WTC11 (cell line): ENCODE measurements at regions not wholly inside any gene's neighbourhood (a gene's known extent, or its start where the extent isn't known, plus 50 kb on each side); places are given as distances from the start of the nearest gene placed in this dataset.

Source experiments
- ATAC-seq: fragments of 200-7000 bp; cut with Tn5 transposase; 2 replicates; pipeline ENCODE4 v1.10.0; 2021; ENCODE audit warnings: mild to moderate bottlenecking, moderate library complexity
- CTCF ChIA-PET: fragments of 300-600 bp; sonication (Branson Sonifier 250); formaldehyde crosslinking; loops from one replicate; lab custom pipeline; 2021; ENCODE audit warnings: antibody characterized with exemption; lab: Charles Lee
- POLR2A ChIA-PET: fragments of 350-600 bp; sonication (Branson Sonifier 250); formaldehyde crosslinking; loops from one replicate; lab custom pipeline; 2021; ENCODE audit warnings: antibody characterized with exemption; lab: Charles Lee
- DNase-seq: peaks from one replicate; pipeline ENCODE4 v3.0.0; 2021; ENCODE audit warnings: low spot score
- H3K27ac Mint-ChIP-seq: 2 replicates; pipeline ENCODE4 v1.8.0; 2021; ENCODE audit warnings: mixed read lengths
- H3K27me3 Mint-ChIP-seq: 2 replicates; pipeline ENCODE4 v1.8.0; 2021; ENCODE audit warnings: low read depth, mild to moderate bottlenecking, moderate library complexity, mixed read lengths
- H3K36me3 Mint-ChIP-seq: 2 replicates; pipeline ENCODE4 v1.8.0; 2021; ENCODE audit warnings: mixed read lengths
- H3K4me1 Mint-ChIP-seq: 2 replicates; pipeline ENCODE4 v1.8.0; 2022; ENCODE audit warnings: mixed read lengths
- H3K4me3 Mint-ChIP-seq: 2 replicates; pipeline ENCODE4 v1.8.0; 2021; ENCODE audit warnings: mild to moderate bottlenecking, moderate library complexity, mixed read lengths
- H3K9me3 Mint-ChIP-seq: 2 replicates; pipeline ENCODE4 v1.8.0; 2021; ENCODE audit warnings: mixed read lengths
- ATF1 ChIP-seq: sonication (generic); formaldehyde crosslinking; IDR thresholded peaks from 2 replicates; pipeline ENCODE4 v1.8.1; 2023; ENCODE audit warnings: mild to moderate bottlenecking, moderate library complexity, missing genetic modification reagents
- ATF2 ChIP-seq: sonication (generic); formaldehyde crosslinking; IDR thresholded peaks from 2 replicates; pipeline ENCODE4 v1.8.1; 2022; ENCODE audit warnings: low read depth, missing genetic modification reagents, borderline replicate concordance
- ATF6 ChIP-seq: sonication (generic); formaldehyde crosslinking; IDR thresholded peaks from 2 replicates; pipeline ENCODE4 v1.8.1; 2023; ENCODE audit warnings: mild to moderate bottlenecking, missing genetic modification reagents
- EMX1 ChIP-seq: fragments of 250-450 bp; sonication (Bioruptor Pico); IDR thresholded peaks from 2 replicates; pipeline ENCODE4 v1.8.0; 2021; ENCODE audit warnings: mild to moderate bottlenecking
- FOXJ3 ChIP-seq: sonication (generic); formaldehyde crosslinking; IDR thresholded peaks from 2 replicates; pipeline ENCODE4 v1.9.0; 2021; ENCODE audit warnings: missing genetic modification reagents, mild to moderate bottlenecking, borderline replicate concordance
- FOXK1 ChIP-seq: sonication (generic); formaldehyde crosslinking; IDR thresholded peaks from 2 replicates; pipeline ENCODE4 v1.8.0; 2022; ENCODE audit warnings: mild to moderate bottlenecking, moderate library complexity, missing genetic modification reagents
- FOXP4 ChIP-seq: sonication (generic); formaldehyde crosslinking; IDR thresholded peaks from 2 replicates; pipeline ENCODE4 v1.8.0; 2022; ENCODE audit warnings: mild to moderate bottlenecking, missing genetic modification reagents
- JUN ChIP-seq: sonication (generic); formaldehyde crosslinking; IDR thresholded peaks from 2 replicates; pipeline ENCODE4 v1.8.0; 2023; ENCODE audit warnings: mild to moderate bottlenecking, missing genetic modification reagents
- NR2C2 ChIP-seq: sonication (generic); formaldehyde crosslinking; IDR thresholded peaks from 2 replicates; pipeline ENCODE4 v1.8.0; 2022; ENCODE audit warnings: mild to moderate bottlenecking, missing genetic modification reagents
- PREB ChIP-seq: sonication (generic); formaldehyde crosslinking; IDR thresholded peaks from 2 replicates; pipeline ENCODE4 v1.8.1; 2022; ENCODE audit warnings: mild to moderate bottlenecking, missing genetic modification reagents, moderate library complexity, borderline replicate concordance
- TEAD1 ChIP-seq: sonication (generic); formaldehyde crosslinking; IDR thresholded peaks from 2 replicates; pipeline ENCODE4 v1.8.0; 2022; ENCODE audit warnings: mild to moderate bottlenecking, missing genetic modification reagents
- ZNF138 ChIP-seq: sonication (generic); formaldehyde crosslinking; conservative IDR thresholded peaks from 2 replicates; pipeline ENCODE4 v1.8.1; 2022; ENCODE audit warnings: mild to moderate bottlenecking, moderate library complexity, missing genetic modification reagents
- TF ChIP-seq, protein P1 (sequence below): sonication (generic); formaldehyde crosslinking; IDR thresholded peaks from 2 replicates; pipeline ENCODE4 v1.8.1; 2022; ENCODE audit warnings: mild to moderate bottlenecking, moderate library complexity, missing genetic modification reagents
- TF ChIP-seq, protein P2 (sequence below): sonication (generic); formaldehyde crosslinking; IDR thresholded peaks from 2 replicates; pipeline ENCODE4 v1.8.0; 2022; ENCODE audit warnings: mild to moderate bottlenecking, missing genetic modification reagents
- TF ChIP-seq, protein P3 (sequence below): fragments of 250-450 bp; sonication (Bioruptor Pico); IDR thresholded peaks from 2 replicates; pipeline ENCODE4 v1.8.0; 2021; ENCODE audit warnings: mild to moderate bottlenecking
- TF ChIP-seq, protein P4 (sequence below): sonication (generic); formaldehyde crosslinking; conservative IDR thresholded peaks from 2 replicates; pipeline ENCODE4 v1.8.1; 2022; ENCODE audit warnings: mild to moderate bottlenecking, missing genetic modification reagents
- TF ChIP-seq, protein P5 (sequence below): sonication (generic); formaldehyde crosslinking; IDR thresholded peaks from 2 replicates; pipeline ENCODE4 v1.8.0; 2023; ENCODE audit warnings: missing genetic modification reagents, mild to moderate bottlenecking, borderline replicate concordance

- TF ChIP-seq FOXK1 = no peak
- no peak for TF ChIP-seq JUN (CRISPR knock-in tag)
- TF ChIP-seq, protein P1, sequence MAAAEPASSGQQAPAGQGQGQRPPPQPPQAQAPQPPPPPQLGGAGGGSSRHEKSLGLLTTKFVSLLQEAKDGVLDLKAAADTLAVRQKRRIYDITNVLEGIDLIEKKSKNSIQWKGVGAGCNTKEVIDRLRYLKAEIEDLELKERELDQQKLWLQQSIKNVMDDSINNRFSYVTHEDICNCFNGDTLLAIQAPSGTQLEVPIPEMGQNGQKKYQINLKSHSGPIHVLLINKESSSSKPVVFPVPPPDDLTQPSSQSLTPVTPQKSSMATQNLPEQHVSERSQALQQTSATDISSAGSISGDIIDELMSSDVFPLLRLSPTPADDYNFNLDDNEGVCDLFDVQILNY = no peak
- TF ChIP-seq, protein P2, sequence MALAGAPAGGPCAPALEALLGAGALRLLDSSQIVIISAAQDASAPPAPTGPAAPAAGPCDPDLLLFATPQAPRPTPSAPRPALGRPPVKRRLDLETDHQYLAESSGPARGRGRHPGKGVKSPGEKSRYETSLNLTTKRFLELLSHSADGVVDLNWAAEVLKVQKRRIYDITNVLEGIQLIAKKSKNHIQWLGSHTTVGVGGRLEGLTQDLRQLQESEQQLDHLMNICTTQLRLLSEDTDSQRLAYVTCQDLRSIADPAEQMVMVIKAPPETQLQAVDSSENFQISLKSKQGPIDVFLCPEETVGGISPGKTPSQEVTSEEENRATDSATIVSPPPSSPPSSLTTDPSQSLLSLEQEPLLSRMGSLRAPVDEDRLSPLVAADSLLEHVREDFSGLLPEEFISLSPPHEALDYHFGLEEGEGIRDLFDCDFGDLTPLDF (CRISPR knock-in tag) = no peak
Observed at GRCh38 chr5:62077387-62077786, 228.6 kb upstream of the KIF2A start (continued).

- Mint-ChIP-seq H3K4me3 (no peak overlapping the region), H3K36me3 (no peaks in the 10 kb centered on the region), H3K27ac (no peak overlapping the region), H3K27me3 (peaks cover 6% of the 10 kb centered on the region; the same call in 1 of the 2 replicates), H3K4me1 (peaks cover 69% of the 10 kb centered on the region), H3K9me3 (no peaks in the 10 kb centered on the region)
- POLR2A ChIA-PET = no interaction called here
- CTCF ChIA-PET = no interaction called here
- DNase-seq (no peak), ATAC-seq (no peak)
- TF ChIP-seq, protein P3, sequence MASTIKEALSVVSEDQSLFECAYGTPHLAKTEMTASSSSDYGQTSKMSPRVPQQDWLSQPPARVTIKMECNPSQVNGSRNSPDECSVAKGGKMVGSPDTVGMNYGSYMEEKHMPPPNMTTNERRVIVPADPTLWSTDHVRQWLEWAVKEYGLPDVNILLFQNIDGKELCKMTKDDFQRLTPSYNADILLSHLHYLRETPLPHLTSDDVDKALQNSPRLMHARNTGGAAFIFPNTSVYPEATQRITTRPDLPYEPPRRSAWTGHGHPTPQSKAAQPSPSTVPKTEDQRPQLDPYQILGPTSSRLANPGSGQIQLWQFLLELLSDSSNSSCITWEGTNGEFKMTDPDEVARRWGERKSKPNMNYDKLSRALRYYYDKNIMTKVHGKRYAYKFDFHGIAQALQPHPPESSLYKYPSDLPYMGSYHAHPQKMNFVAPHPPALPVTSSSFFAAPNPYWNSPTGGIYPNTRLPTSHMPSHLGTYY (CRISPR knock-in tag) = no peak
- TF ChIP-seq, protein P4, sequence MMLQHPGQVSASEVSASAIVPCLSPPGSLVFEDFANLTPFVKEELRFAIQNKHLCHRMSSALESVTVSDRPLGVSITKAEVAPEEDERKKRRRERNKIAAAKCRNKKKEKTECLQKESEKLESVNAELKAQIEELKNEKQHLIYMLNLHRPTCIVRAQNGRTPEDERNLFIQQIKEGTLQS (CRISPR knock-in tag) = no peak
Observed at GRCh38 chr5:62077823-62078550, 228.0 kb upstream of the KIF2A start.

- DNase-seq (no peak), ATAC-seq (no peak)
- H3K27ac Mint-ChIP-seq = no peak overlapping the region
- H3K4me1 Mint-ChIP-seq = peaks cover 30% of the 10 kb centered on the region
- ChIA-PET CTCF (no interaction called here), POLR2A (no interaction called here)
- no peaks in the 10 kb centered on the region for H3K36me3 Mint-ChIP-seq
- peaks cover 6% of the 10 kb centered on the region; the same call in 1 of the 2 replicates for H3K27me3 Mint-ChIP-seq
- H3K4me3 Mint-ChIP-seq = no peak overlapping the region
- H3K9me3 Mint-ChIP-seq = 0 out of 2 replicates have a peak, but pooled peaks cover 4% of the 10 kb centered on the region
- no peak for TF ChIP-seq PREB (CRISPR knock-in tag)
- no peak for TF ChIP-seq TEAD1 (CRISPR knock-in tag)
- no peak for TF ChIP-seq ATF2
- no peak for TF ChIP-seq FOXK1
- no peak for TF ChIP-seq FOXJ3 (CRISPR knock-in tag)
- no peak for TF ChIP-seq ZNF138
- TF ChIP-seq ATF6 (CRISPR knock-in tag) = no peak
- TF ChIP-seq, protein P5, sequence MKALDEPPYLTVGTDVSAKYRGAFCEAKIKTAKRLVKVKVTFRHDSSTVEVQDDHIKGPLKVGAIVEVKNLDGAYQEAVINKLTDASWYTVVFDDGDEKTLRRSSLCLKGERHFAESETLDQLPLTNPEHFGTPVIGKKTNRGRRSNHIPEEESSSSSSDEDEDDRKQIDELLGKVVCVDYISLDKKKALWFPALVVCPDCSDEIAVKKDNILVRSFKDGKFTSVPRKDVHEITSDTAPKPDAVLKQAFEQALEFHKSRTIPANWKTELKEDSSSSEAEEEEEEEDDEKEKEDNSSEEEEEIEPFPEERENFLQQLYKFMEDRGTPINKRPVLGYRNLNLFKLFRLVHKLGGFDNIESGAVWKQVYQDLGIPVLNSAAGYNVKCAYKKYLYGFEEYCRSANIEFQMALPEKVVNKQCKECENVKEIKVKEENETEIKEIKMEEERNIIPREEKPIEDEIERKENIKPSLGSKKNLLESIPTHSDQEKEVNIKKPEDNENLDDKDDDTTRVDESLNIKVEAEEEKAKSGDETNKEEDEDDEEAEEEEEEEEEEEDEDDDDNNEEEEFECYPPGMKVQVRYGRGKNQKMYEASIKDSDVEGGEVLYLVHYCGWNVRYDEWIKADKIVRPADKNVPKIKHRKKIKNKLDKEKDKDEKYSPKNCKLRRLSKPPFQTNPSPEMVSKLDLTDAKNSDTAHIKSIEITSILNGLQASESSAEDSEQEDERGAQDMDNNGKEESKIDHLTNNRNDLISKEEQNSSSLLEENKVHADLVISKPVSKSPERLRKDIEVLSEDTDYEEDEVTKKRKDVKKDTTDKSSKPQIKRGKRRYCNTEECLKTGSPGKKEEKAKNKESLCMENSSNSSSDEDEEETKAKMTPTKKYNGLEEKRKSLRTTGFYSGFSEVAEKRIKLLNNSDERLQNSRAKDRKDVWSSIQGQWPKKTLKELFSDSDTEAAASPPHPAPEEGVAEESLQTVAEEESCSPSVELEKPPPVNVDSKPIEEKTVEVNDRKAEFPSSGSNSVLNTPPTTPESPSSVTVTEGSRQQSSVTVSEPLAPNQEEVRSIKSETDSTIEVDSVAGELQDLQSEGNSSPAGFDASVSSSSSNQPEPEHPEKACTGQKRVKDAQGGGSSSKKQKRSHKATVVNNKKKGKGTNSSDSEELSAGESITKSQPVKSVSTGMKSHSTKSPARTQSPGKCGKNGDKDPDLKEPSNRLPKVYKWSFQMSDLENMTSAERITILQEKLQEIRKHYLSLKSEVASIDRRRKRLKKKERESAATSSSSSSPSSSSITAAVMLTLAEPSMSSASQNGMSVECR (CRISPR knock-in tag) = no peak
- TF ChIP-seq EMX1 (CRISPR knock-in tag) = no peak
- TF ChIP-seq ATF1 = no peak
- TF ChIP-seq FOXP4 (CRISPR knock-in tag) = no peak
- no peak for TF ChIP-seq NR2C2
Observed at GRCh38 chr5:62082370-62082801, 223.6 kb upstream of the KIF2A start.
